ENCODE measurements at regions not wholly inside any gene's neighbourhood (a gene's known extent, or its start where the extent isn't known, plus 50 kb on each side); places are given as distances from the start of the nearest gene placed in this dataset.

DNA sequence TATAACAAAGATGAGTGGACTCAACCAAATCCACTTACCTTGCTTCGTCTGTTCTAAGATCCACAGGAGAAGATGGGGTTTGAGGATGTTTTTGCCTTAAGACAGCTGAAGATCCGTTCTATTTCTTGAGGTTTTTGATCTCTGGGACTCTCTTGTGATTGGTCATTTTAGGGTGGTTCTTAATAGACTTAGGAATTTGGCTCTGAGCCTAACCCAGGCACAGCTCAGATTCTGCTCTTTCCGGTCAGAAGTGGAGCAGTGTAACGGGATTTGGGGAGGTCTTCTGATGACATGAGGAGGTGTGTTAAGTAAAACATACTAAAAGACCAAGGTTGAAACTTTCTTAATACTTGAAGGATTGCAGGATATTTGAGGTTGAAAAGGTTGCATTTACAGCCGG is 166.9 kb downstream of the DMRT2 start:
- peaks cover 0 to 3% (median 0%) of the 10 kb centered on the region in 5 donors for H3K4me1 ChIP-seq (ENCODE audit: control insufficient read depth in 5 of 5, insufficient read depth in 5 of 5, low read length in 5 of 5)
- no peaks in the 10 kb centered on the region for H3K36me3 ChIP-seq (ENCODE audit: control insufficient read depth in 5 of 5, insufficient read depth in 5 of 5, low read length in 5 of 5)
- H3K9me3 ChIP-seq (ENCODE audit: control insufficient read depth in 5 of 5, low read length in 5 of 5), result no peaks in the 10 kb centered on the region
- H3K9ac ChIP-seq (ENCODE audit: low read length in 5 of 5), result no peak overlapping the region
- no peaks in the 10 kb centered on the region for H3K27me3 ChIP-seq (ENCODE audit: control insufficient read depth in 5 of 5, insufficient read depth in 4 of 5, low read length in 5 of 5)
- no peak overlapping the region for H3K27ac ChIP-seq (ENCODE audit: low read depth, low read length)
- H3K4me3 ChIP-seq (ENCODE audit: low read depth in 1 of 5, low read length in 5 of 5), result no peak overlapping the region

DNA sequence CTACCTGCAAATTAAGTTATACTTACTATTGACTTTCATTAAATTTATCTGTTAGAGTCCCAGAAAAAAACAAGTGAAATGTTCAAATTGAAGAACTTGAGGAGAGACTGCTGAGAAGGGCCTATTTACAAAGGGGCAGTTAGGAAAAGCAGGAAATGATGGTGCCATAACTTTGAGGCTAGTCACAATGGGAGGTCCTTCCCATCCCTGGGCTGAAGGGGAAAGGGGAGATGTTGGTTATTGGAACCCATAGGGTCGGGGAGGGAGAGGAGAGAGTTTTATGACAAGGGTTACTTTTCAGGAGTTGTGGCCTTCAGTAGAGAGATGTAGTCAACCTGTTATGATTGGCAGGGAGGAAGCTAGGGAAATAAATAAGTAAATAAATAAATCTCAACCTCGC is 169.1 kb downstream of the DMRT2 start:
- Histone ChIP-seq H3K27ac (ENCODE audit: low read depth, low read length) (no peak overlapping the region), H3K4me1 (ENCODE audit: control insufficient read depth in 5 of 5, insufficient read depth in 5 of 5, low read length in 5 of 5) (peaks cover 0 to 5% (median 0%) of the 10 kb centered on the region in 5 donors), H3K36me3 (ENCODE audit: control insufficient read depth in 5 of 5, insufficient read depth in 5 of 5, low read length in 5 of 5) (no peaks in the 10 kb centered on the region), H3K9me3 (ENCODE audit: control insufficient read depth in 5 of 5, low read length in 5 of 5) (no peaks in the 10 kb centered on the region), H3K9ac (ENCODE audit: low read length in 5 of 5) (no peak overlapping the region), H3K4me3 (ENCODE audit: low read depth in 1 of 5, low read length in 5 of 5) (no peak overlapping the region), H3K27me3 (ENCODE audit: control insufficient read depth in 5 of 5, insufficient read depth in 4 of 5, low read length in 5 of 5) (no peaks in the 10 kb centered on the region)

DNA sequence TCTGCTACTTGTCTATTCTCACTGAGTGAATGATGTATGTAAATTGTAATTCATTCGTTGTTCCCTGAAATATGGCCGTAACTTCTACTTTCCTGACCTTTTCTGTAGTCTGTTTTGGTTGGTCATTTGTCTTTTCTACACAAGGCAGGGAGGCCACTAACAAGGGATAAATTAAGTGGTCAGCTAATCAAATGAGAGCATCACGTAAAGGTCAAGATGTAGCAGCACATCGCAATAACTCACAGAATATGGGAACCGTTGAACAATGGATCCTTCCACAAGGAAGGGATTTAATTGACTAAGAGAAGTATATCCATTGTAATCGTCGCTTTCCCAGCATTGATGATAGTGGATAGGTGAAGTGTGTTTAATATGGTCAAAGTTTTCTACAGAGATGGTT is 171.1 kb downstream of the DMRT2 start:
- H3K9ac ChIP-seq (ENCODE audit: low read length in 5 of 5), result no peak overlapping the region
- H3K9me3 ChIP-seq (ENCODE audit: control insufficient read depth in 5 of 5, low read length in 5 of 5), result no peaks in the 10 kb centered on the region
- H3K27ac ChIP-seq (ENCODE audit: low read depth, low read length), result no peak overlapping the region
- H3K36me3 ChIP-seq (ENCODE audit: control insufficient read depth in 5 of 5, insufficient read depth in 5 of 5, low read length in 5 of 5), result no peaks in the 10 kb centered on the region
- H3K4me1 ChIP-seq (ENCODE audit: control insufficient read depth in 5 of 5, insufficient read depth in 5 of 5, low read length in 5 of 5), result peaks cover 0 to 5% (median 0%) of the 10 kb centered on the region in 5 donors
- no peak overlapping the region for H3K4me3 ChIP-seq (ENCODE audit: low read depth in 1 of 5, low read length in 5 of 5)
- no peaks in the 10 kb centered on the region for H3K27me3 ChIP-seq (ENCODE audit: control insufficient read depth in 5 of 5, insufficient read depth in 4 of 5, low read length in 5 of 5)

DNA sequence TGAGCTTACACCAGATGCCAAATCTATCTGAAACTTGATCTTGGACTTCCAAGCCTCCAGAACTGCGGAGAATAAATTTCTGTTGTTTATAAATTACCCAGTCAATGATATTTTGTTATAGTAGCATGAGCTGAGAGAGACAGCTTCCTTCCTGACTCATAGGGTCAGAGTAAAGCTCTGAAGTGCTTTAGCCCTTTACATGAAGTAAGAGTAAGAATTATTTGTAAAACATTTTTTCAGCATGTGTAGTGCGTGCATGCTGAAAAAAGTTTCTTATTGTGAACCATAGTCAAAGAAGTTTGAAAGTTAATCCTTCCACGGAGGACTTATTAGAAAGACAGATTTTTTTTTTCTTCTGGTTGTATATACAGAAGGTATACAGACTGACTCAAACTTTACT is 172.4 kb downstream of the DMRT2 start:
- Histone ChIP-seq H3K36me3 (ENCODE audit: control insufficient read depth in 5 of 5, insufficient read depth in 5 of 5, low read length in 5 of 5) (no peaks in the 10 kb centered on the region), H3K9me3 (ENCODE audit: control insufficient read depth in 5 of 5, low read length in 5 of 5) (no peaks in the 10 kb centered on the region), H3K9ac (ENCODE audit: low read length in 5 of 5) (no peak overlapping the region), H3K4me1 (ENCODE audit: control insufficient read depth in 5 of 5, insufficient read depth in 5 of 5, low read length in 5 of 5) (peaks cover 0 to 5% (median 0%) of the 10 kb centered on the region in 5 donors), H3K27me3 (ENCODE audit: control insufficient read depth in 5 of 5, insufficient read depth in 4 of 5, low read length in 5 of 5) (no peaks in the 10 kb centered on the region), H3K4me3 (ENCODE audit: low read depth in 1 of 5, low read length in 5 of 5) (no peak overlapping the region), H3K27ac (ENCODE audit: low read depth, low read length) (no peak overlapping the region)

DNA sequence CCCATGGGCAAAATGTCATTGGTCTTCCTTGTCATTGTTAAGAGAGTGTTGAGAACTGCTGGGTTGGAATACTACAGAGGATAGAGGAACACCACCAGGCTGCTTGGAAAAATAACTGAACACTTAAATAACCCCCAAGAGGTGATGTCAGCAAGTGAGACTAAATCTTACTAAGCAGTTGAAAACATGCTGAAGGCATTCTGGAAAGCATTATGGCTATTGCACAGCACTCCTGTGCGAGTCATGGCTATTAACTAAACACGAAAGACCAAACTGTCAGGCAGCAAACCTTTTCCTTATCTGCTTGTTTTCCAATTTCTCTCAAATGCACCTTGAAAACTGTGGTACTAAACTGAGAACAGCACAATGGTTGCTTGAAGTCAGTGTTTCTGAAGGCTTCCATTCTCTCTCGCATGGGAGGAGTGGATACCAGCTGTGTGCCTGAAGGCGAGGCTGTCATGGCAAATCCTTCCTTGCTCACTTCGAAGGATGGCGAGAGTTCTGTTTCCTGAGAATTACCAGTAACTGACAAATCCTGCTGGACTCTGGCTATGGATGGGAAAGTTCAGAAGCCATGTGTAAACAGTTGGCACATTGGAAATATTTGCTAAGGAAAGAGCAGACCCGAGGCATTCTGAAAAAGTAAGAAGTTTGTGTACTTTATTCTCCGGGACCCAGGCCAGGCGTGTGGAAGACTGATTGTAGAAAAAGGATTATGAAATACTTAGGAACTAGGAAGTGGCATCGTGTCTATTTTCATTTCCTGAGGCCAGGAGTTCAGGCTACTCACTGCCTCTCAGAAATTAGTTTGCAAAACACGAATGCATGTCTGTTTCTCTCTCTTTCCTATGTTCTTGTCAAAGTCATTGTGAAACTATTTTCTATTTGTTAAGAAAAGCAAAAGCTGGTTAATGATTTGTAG is 182.1 kb downstream of the DMRT2 start:
- H3K9ac ChIP-seq (ENCODE audit: low read length in 5 of 5), result peak overlapping the region in 1 of 5 donors; percentile 45
- no peaks in the 10 kb centered on the region for H3K27me3 ChIP-seq (ENCODE audit: control insufficient read depth in 5 of 5, insufficient read depth in 4 of 5, low read length in 5 of 5)
- H3K36me3 ChIP-seq (ENCODE audit: control insufficient read depth in 5 of 5, insufficient read depth in 5 of 5, low read length in 5 of 5), result no peaks in the 10 kb centered on the region
- peak overlapping the region; percentile 71 for H3K27ac ChIP-seq (ENCODE audit: low read depth, low read length)
- H3K4me1 ChIP-seq (ENCODE audit: control insufficient read depth in 5 of 5, insufficient read depth in 5 of 5, low read length in 5 of 5), result peaks cover 0 to 30% (median 8%) of the 10 kb centered on the region in 5 donors
- H3K4me3 ChIP-seq (ENCODE audit: low read depth in 1 of 5, low read length in 5 of 5), result peak overlapping the region in 3 of 5 donors; percentile 14 to 41 (median 18)
- no peaks in the 10 kb centered on the region for H3K9me3 ChIP-seq (ENCODE audit: control insufficient read depth in 5 of 5, low read length in 5 of 5)

DNA sequence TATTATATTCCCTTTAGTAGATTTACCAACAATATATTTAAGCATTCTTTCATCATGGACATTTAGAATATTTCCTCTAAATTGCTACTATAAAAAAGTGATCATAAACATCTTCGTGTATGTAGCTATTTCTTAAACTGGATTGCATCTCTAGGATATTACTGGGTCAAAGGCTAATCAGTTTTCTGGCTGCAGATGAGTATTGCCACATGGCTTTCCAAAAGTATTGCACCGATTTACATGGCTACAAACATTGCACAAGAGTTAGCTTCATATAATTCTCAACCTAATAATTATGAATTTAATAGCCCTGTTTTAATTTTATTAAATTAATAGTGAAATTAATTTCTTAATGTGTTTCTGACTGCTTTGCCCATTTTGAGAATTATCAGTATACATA is 183.4 kb downstream of the DMRT2 start:
- Histone ChIP-seq H3K9ac (ENCODE audit: low read length in 5 of 5) (no peak overlapping the region), H3K36me3 (ENCODE audit: control insufficient read depth in 5 of 5, insufficient read depth in 5 of 5, low read length in 5 of 5) (no peaks in the 10 kb centered on the region), H3K4me3 (ENCODE audit: low read depth in 1 of 5, low read length in 5 of 5) (no peak overlapping the region), H3K9me3 (ENCODE audit: control insufficient read depth in 5 of 5, low read length in 5 of 5) (no peaks in the 10 kb centered on the region), H3K27ac (ENCODE audit: low read depth, low read length) (peak overlapping the region; percentile 71), H3K4me1 (ENCODE audit: control insufficient read depth in 5 of 5, insufficient read depth in 5 of 5, low read length in 5 of 5) (peaks cover 4 to 38% (median 13%) of the 10 kb centered on the region in 5 donors), H3K27me3 (ENCODE audit: control insufficient read depth in 5 of 5, insufficient read depth in 4 of 5, low read length in 5 of 5) (no peaks in the 10 kb centered on the region)

DNA sequence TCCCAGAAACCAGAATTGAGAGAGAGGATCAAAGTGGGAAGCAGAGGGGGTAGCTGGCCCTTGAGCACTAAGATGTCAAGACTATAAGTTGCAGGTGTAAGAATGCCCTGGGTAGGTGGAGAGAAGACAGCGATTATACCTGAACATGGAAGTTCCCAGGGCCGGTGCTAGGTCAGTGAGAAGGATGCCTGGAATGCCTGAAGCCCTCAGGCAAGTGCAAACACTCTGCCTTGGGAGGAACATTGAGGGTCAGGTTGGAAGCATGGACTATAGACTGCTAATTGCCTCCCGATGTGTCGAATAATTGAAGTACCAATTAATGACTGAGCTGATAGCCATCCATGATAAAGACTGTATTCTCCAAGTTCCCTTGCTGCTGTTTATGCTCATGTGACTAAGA is 185.5 kb downstream of the DMRT2 start:
- H3K4me1 ChIP-seq (ENCODE audit: control insufficient read depth in 5 of 5, insufficient read depth in 5 of 5, low read length in 5 of 5), result peaks cover 4 to 45% (median 16%) of the 10 kb centered on the region in 5 donors

DNA sequence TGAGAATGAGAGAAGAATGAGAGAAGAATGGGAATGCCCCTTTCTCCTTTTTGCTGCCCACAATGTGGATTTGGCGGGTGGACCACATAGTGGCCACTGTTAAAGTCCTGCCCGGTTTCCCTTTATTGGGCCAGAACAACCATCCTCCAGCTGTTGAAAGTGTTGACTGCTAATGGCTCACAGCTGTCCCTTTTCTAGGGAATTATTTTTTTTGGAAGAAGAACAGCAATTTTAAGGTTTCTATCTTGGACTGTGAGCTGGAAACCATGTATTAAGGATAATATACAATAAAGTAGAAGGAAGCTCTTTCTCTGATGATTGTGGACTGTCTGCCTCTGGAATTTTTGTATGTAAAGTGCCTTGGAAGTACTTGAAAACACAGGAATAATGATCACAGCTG is 185.9 kb downstream of the DMRT2 start:
- Histone ChIP-seq H3K4me3 (ENCODE audit: low read depth in 1 of 5, low read length in 5 of 5) (no peak overlapping the region), H3K27me3 (ENCODE audit: control insufficient read depth in 5 of 5, insufficient read depth in 4 of 5, low read length in 5 of 5) (no peaks in the 10 kb centered on the region), H3K9ac (ENCODE audit: low read length in 5 of 5) (no peak overlapping the region), H3K36me3 (ENCODE audit: control insufficient read depth in 5 of 5, insufficient read depth in 5 of 5, low read length in 5 of 5) (no peaks in the 10 kb centered on the region), H3K9me3 (ENCODE audit: control insufficient read depth in 5 of 5, low read length in 5 of 5) (no peaks in the 10 kb centered on the region), H3K27ac (ENCODE audit: low read depth, low read length) (no peak overlapping the region), H3K4me1 (ENCODE audit: control insufficient read depth in 5 of 5, insufficient read depth in 5 of 5, low read length in 5 of 5) (peaks cover 4 to 45% (median 16%) of the 10 kb centered on the region in 5 donors)

More for the DNA sequence above, 185.5 kb downstream of the DMRT2 start:
- Histone ChIP-seq H3K27me3 (ENCODE audit: control insufficient read depth in 5 of 5, insufficient read depth in 4 of 5, low read length in 5 of 5) (no peaks in the 10 kb centered on the region), H3K36me3 (ENCODE audit: control insufficient read depth in 5 of 5, insufficient read depth in 5 of 5, low read length in 5 of 5) (no peaks in the 10 kb centered on the region), H3K4me3 (ENCODE audit: low read depth in 1 of 5, low read length in 5 of 5) (no peak overlapping the region), H3K9ac (ENCODE audit: low read length in 5 of 5) (no peak overlapping the region), H3K9me3 (ENCODE audit: control insufficient read depth in 5 of 5, low read length in 5 of 5) (no peaks in the 10 kb centered on the region), H3K27ac (ENCODE audit: low read depth, low read length) (no peak overlapping the region)

DNA sequence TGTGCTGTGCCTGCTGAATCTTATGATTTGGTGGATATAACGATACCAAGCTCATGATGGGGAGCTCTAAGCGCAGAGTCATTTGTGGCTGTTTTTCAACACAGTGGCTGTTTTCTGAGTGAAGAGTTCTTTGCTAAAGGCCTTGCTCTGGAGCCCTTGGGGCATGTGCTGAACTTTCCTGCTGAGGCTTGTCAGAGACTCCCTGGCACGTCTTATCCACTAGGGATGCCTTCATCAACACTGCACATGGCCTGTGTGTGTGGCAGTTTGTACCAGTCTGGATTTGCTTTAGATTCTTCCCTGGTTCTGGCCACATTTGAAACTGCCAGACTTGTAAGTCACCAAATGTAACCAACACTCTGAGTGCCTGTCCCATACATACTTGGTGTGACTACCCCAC is 188.2 kb downstream of the DMRT2 start:
- Histone ChIP-seq H3K4me3 (ENCODE audit: low read depth in 1 of 5, low read length in 5 of 5) (no peak overlapping the region), H3K9me3 (ENCODE audit: control insufficient read depth in 5 of 5, low read length in 5 of 5) (no peaks in the 10 kb centered on the region), H3K27ac (ENCODE audit: low read depth, low read length) (peak overlapping the region; percentile 32), H3K9ac (ENCODE audit: low read length in 5 of 5) (peak overlapping the region in 1 of 5 donors; percentile 7), H3K27me3 (ENCODE audit: control insufficient read depth in 5 of 5, insufficient read depth in 4 of 5, low read length in 5 of 5) (no peaks in the 10 kb centered on the region), H3K36me3 (ENCODE audit: control insufficient read depth in 5 of 5, insufficient read depth in 5 of 5, low read length in 5 of 5) (no peaks in the 10 kb centered on the region), H3K4me1 (ENCODE audit: control insufficient read depth in 5 of 5, insufficient read depth in 5 of 5, low read length in 5 of 5) (peaks cover 4 to 37% (median 10%) of the 10 kb centered on the region in 5 donors)

DNA sequence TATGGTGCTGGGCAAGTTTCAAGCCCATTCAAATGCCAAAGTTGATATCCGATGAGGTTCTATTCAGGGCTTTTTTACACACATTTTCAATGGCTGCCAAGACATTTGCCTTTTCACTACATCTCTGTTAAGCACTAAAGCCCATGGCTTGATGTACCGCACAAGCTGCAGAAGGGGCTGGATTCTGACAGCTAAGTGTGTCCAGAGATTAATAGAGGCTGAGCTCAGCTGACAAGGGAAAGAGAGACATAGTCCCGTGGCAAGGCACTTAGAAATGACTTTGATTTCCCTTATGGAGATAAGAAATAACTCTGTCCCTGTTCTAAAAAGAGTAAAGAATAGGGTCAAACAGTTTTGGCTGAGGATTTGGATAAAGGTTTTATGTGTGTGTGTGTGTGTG is 198.6 kb downstream of the DMRT2 start:
- Histone ChIP-seq H3K4me3 (ENCODE audit: low read depth in 1 of 5, low read length in 5 of 5) (no peak overlapping the region), H3K27me3 (ENCODE audit: control insufficient read depth in 5 of 5, insufficient read depth in 4 of 5, low read length in 5 of 5) (no peaks in the 10 kb centered on the region), H3K9me3 (ENCODE audit: control insufficient read depth in 5 of 5, low read length in 5 of 5) (no peaks in the 10 kb centered on the region), H3K9ac (ENCODE audit: low read length in 5 of 5) (no peak overlapping the region), H3K4me1 (ENCODE audit: control insufficient read depth in 5 of 5, insufficient read depth in 5 of 5, low read length in 5 of 5) (peaks cover 0 to 15% (median 14%) of the 10 kb centered on the region in 5 donors), H3K27ac (ENCODE audit: low read depth, low read length) (no peak overlapping the region), H3K36me3 (ENCODE audit: control insufficient read depth in 5 of 5, insufficient read depth in 5 of 5, low read length in 5 of 5) (no peaks in the 10 kb centered on the region)
